Keratinocyte (primary cell): ENCODE measurements at regions not wholly inside any gene's neighbourhood (a gene's known extent, or its start where the extent isn't known, plus 50 kb on each side); places are given as distances from the start of the nearest gene placed in this dataset.

Experiments used
- DNase-seq: peaks from one replicate; pipeline ENCODE4 v3.0.0-alpha.2; 2011; ENCODE audit warnings: low read depth, missing footprints, low spot score
- FAIRE-seq: peaks from 2 replicates; lab custom pipeline; 2011; peaks lifted over from hg19 to GRCh38; lab: Jason Lieb, UNC
- H2AFZ ChIP-seq: 2 replicates; pipeline ENCODE4 v1.6.0; 2012; ENCODE audit warnings: low read length, control low read depth, inconsistent platforms; ENCODE audit not compliant: control insufficient read depth
- H3K27ac ChIP-seq: 2 replicates; pipeline ENCODE4 v1.5.1; 2011; ENCODE audit warnings: low read length; ENCODE audit not compliant: control insufficient read depth, insufficient read depth
- H3K27me3 ChIP-seq: 3 replicates; pipeline ENCODE4 v1.6.0; 2011; ENCODE audit warnings: low read length; ENCODE audit not compliant: control insufficient read depth, insufficient read depth; ENCODE audit errors: extremely low read depth
- H3K36me3 ChIP-seq, 2 experiments: 2 replicates in 1 of 2; 3 replicates in 1 of 2; pipeline ENCODE4 v1.5.1; 2011; ENCODE audit warnings: low read length in 2 of 2, mild to moderate bottlenecking in 1 of 2; ENCODE audit not compliant: control insufficient read depth in 2 of 2, insufficient read depth in 2 of 2; ENCODE audit errors: extremely low read depth in 1 of 2
- H3K4me1 ChIP-seq: 3 replicates; pipeline ENCODE4 v1.5.1; 2011; ENCODE audit warnings: low read length; ENCODE audit not compliant: control insufficient read depth, insufficient read depth; ENCODE audit errors: extremely low read depth
- H3K4me2 ChIP-seq: 3 replicates; pipeline ENCODE4 v1.6.0; 2011; ENCODE audit warnings: low read depth, low read length; ENCODE audit not compliant: control insufficient read depth, insufficient read depth; ENCODE audit errors: extremely low read depth
- H3K4me3 ChIP-seq, 3 experiments: fragments of 200-600 bp in 1 of 3; sonication (generic) in 1 of 3; 2 replicates in 2 of 3; 3 replicates in 1 of 3; pipeline ENCODE4 v1.5.1; 2011 to 2016; ENCODE audit warnings: low read length in 3 of 3, mild to moderate bottlenecking in 3 of 3, control low read depth in 2 of 3, inconsistent platforms in 1 of 3, low read depth in 1 of 3, mixed read lengths in 1 of 3, mixed run types in 1 of 3, moderate library complexity in 1 of 3; ENCODE audit not compliant: control insufficient read depth in 2 of 3, insufficient read depth in 2 of 3; ENCODE audit errors: extremely low read depth in 1 of 3
- H3K79me2 ChIP-seq: 2 replicates; pipeline ENCODE4 v1.6.0; 2012; ENCODE audit warnings: low read length; ENCODE audit not compliant: control insufficient read depth, insufficient read depth
- H3K9ac ChIP-seq: 3 replicates; pipeline ENCODE4 v1.6.0; 2011; ENCODE audit warnings: low read length; ENCODE audit not compliant: control insufficient read depth, insufficient read depth; ENCODE audit errors: extremely low read depth
- H3K9me1 ChIP-seq: 3 replicates; pipeline ENCODE4 v1.6.0; 2011; ENCODE audit warnings: low read length; ENCODE audit not compliant: control insufficient read depth, insufficient read depth; ENCODE audit errors: extremely low read depth
- H3K9me3 ChIP-seq: 2 replicates; pipeline ENCODE4 v1.5.1; 2012; ENCODE audit warnings: low read depth, low read length; ENCODE audit not compliant: control insufficient read depth
- H4K20me1 ChIP-seq: 3 replicates; pipeline ENCODE4 v1.6.0; 2011; ENCODE audit warnings: low read length; ENCODE audit not compliant: control insufficient read depth, insufficient read depth; ENCODE audit errors: extremely low read depth
- CTCF ChIP-seq, 3 experiments: IDR thresholded peaks in 1 of 3; conservative IDR thresholded peaks in 1 of 3; optimal IDR thresholded peaks in 1 of 3; 2 replicates in 2 of 3; 3 replicates in 1 of 3; pipeline versions ENCODE3 to v1.5.1; 2011; ENCODE audit warnings: low read length in 3 of 3, mild to moderate bottlenecking in 3 of 3, moderate library complexity in 2 of 3, control low read depth in 1 of 3, inconsistent platforms in 1 of 3; ENCODE audit not compliant: insufficient read depth in 2 of 3; ENCODE audit errors: extremely low read depth in 1 of 3
- EZH2 ChIP-seq: IDR thresholded peaks from one replicate; pipeline ENCODE4 v1.6.1; 2012; ENCODE audit warnings: inconsistent platforms, mild to moderate bottlenecking, low read length, moderate library complexity
- dilution Hi-C: fragments of 300-500 bp; cut with MboI; formaldehyde crosslinking; loops from one replicate; pipeline ENCODE4 v1.7.0; 2020; ENCODE audit warnings: low sequenced_read_pairs; ENCODE audit not compliant: extremely low pct_ligation_motif_present

- FAIRE-seq (no peak), DNase-seq (no peak)
- dilution Hi-C loops: no loop called here
- no peaks in the 10 kb centered on the region for H3K79me2 ChIP-seq
- no peak overlapping the region for H3K27ac ChIP-seq
- no peak for TF ChIP-seq EZH2
- no peak for TF ChIP-seq CTCF (optimal IDR thresholded peaks at IDR 0.05 in 1 of 3, IDR thresholded peaks at IDR 0.05 in 1 of 3, conservative IDR thresholded peaks at IDR 0.05 in 1 of 3; ENCODE audit: extremely low read depth in 1 of 3, insufficient read depth in 2 of 3, low read length in 3 of 3)
- no peak overlapping the region for H3K9ac ChIP-seq
- no peaks in the 10 kb centered on the region for H3K4me1 ChIP-seq
- H3K27me3 ChIP-seq: no peaks in the 10 kb centered on the region
- no peak overlapping the region for H3K4me3 ChIP-seq
- no peaks in the 10 kb centered on the region for H3K9me1 ChIP-seq
- no peaks in the 10 kb centered on the region for H3K9me3 ChIP-seq
- H4K20me1 ChIP-seq: no peaks in the 10 kb centered on the region
- no peak overlapping the region for H2AFZ ChIP-seq
- H3K36me3 ChIP-seq: no peaks in the 10 kb centered on the region
- no peak overlapping the region for H3K4me2 ChIP-seq
Measured at GRCh38 chr20:39778847-39779604, 816.9 kb downstream of the DHX35 start.

DNA sequence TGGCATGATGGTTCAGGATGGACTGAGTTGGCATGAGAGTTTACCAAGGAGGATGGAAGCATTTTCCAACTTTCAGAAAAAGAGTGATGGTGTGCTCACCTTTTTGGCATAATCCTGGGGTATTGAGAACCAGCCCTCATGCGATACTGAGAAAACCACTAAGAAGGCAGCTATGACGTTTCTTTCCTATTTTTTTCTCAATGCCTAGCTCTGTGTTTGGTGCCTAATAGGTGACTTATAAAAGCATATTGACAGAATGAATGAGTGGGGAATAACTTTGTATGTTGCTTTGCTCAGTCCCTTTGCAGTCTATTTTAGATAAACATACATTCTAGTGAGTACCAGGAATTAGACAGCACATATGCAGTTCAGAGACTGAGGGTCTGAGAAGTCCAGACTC is 816.3 kb downstream of the DHX35 start:
- no peak overlapping the region for H3K27ac ChIP-seq
- no peaks in the 10 kb centered on the region for H3K79me2 ChIP-seq
- no peak overlapping the region for H3K9ac ChIP-seq
- H2AFZ ChIP-seq: no peak overlapping the region
- H3K4me3 ChIP-seq: no peak overlapping the region
- H3K36me3 ChIP-seq: no peaks in the 10 kb centered on the region
- H3K9me1 ChIP-seq: no peaks in the 10 kb centered on the region
- dilution Hi-C loops: no loop called here
- no peaks in the 10 kb centered on the region for H3K9me3 ChIP-seq
- H3K4me1 ChIP-seq: no peaks in the 10 kb centered on the region
- TF ChIP-seq EZH2 (no peak), CTCF (optimal IDR thresholded peaks at IDR 0.05 in 1 of 3, IDR thresholded peaks at IDR 0.05 in 1 of 3, conservative IDR thresholded peaks at IDR 0.05 in 1 of 3; ENCODE audit: extremely low read depth in 1 of 3, insufficient read depth in 2 of 3, low read length in 3 of 3) (no peak)
- no peaks in the 10 kb centered on the region for H3K27me3 ChIP-seq
- no peaks in the 10 kb centered on the region for H4K20me1 ChIP-seq
- no peak for FAIRE-seq
- no peak overlapping the region for H3K4me2 ChIP-seq
- no peak for DNase-seq
